Fibroblast of peridontal ligament (primary cell): ENCODE measurements at regions not wholly inside any gene's neighbourhood (a gene's known extent, or its start where the extent isn't known, plus 50 kb on each side); places are given as distances from the start of the nearest gene placed in this dataset.

Experiments
- DNase-seq: peaks from one replicate; pipeline ENCODE4 v3.0.0-alpha.2; 2010; ENCODE audit errors: extremely low read depth

DNA sequence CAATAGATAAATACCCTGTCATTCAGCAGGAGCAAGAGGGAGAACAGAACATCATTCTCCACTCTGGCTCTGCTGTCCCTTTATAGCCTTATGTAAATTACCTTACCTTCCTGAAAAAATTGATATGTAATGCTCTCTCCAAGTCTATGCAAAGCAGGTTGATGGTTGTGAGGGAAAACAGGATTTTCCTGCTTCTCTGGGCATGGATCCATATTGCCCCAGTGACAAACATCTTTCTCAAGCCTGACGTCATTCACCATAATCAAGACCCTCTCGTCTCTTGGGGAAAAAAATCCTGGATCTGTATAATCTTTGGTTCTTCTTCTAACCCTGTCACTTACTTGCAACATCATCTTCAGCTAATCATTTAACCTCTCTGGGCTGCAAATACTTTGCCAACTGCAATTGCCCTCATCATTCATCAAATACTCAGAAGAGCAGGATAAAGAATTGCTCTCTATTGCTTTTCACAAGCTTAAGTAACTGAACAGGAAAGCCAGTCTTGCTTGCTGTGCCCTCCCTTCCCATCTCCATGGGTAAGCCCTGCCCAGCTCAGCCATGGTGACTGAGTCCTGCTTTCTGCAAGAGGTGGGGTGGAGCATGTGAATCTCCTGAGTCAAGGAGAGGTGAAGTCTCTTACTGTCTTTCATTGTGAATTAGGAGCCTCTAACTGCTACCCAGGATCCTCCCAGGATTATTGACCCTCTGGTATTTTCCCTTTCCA lies 123.7 kb upstream of the KLF7 start:
- peak; percentile 47 for DNase-seq

DNA sequence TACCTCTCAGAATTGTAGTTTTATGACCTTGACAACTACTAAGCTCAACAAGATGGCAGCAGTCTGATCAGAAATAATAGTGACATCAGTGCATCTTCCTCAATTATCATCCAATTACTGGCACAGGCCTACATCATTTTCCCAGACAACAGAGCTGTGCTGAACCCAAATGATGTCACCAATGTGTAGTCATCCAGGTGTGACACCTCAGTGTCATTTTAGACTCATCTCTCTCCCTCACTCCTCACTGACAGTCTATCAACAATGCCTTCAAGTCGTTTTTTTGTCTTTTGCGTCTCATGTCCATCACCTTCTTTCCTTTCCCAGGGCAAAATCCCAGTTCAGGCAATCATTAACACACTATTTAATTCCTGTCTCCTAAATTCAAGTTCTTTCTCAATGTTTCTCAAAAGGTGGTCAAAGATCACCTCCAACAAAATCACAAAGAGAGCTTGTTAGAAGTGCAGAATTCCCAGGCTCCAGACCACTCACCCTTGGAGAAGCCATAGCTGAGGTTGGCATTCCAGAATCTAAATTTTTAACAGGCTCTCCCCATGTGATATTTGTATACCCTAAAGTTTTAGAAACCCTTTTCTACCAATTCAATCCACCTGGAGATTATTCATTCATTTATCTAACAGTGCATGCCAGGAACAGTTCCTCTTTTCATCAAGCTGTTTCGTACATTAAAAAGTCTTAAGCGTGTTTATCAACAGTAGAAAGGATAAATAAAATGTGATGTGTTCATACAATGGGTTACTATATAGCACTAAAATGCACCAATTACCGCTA lies 125.3 kb upstream of the KLF7 start:
- DNase-seq: no peak

DNA sequence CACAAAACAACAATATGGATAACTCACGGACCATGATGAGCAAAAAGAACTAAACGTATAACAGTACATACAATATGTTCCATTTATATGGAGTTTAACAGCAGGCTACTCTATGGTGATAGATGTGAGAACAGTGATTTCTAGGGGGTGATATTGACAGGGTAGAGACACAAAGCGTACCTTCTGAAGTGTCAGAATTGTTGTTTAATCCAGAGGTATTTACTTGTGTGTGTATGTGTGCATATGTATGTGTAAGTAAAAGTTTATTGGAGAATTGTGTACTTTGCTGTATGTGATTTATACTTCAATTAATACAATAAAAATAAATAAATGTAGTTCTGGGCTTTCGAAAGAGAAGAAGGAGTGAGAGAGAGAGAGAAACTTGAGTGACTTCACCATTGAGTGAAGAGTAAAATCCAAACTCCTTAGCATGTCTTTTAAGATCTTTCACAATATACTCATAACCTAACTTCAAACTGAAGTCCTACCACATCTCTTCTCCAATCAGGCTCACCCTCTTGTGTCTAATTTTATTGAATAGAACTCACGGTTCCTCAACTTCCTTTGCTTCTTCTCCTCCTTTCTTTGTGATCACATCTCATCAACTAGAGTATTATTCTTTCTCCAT lies 126.0 kb upstream of the KLF7 start:
- DNase-seq: no peak

DNA sequence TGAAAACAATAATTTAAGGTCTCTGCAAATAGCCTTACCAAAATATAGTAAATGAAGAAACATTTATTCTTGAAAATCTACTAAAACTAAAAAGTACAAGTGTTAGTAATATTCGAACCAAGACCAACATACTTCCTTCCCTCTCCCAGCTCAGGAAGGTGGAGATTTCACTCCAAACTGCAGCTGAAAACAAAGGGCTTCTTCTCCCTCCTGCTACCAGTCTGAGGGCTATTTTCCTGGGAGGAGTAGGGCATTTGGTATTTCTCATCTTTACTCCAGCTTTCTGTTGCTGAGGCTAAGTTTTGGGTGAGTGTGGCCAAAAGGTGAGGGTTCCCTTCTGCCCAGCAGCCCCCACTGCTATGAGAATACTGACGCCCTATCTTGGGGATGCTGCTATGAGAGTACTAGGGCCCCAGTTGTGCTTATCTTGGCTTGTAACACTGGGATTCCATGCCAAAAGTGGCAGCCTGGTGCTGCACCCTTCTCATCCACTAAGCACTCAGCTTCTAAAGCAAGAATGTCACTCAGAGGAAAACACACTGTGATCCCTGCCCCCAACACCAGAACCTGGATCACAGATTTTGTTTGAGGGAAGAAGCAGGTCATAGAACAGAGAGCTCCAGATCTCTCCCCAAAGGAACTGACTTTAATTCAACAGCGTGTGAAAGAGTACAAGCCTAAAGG lies 130.7 kb upstream of the KLF7 start:
- DNase-seq: no peak

DNA sequence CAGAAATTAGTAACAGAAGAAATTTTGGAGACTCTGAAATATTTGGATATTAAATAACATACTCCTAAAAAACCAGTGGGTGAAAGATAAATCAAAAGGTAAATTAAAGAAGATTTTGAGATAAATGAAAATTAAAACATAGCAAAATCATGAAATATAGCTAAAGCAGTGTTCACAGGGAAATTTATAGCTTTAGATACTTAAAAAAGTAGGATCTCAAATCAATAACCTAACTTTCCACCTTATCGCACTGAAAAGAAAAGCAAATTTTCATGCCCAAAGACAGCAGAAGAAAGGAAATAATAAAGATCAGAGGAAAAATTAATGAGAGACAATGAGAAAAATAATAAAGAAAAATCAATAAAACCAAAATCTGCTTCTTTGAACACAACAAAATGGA lies 135.1 kb upstream of the KLF7 start:
- no peak for DNase-seq

DNA sequence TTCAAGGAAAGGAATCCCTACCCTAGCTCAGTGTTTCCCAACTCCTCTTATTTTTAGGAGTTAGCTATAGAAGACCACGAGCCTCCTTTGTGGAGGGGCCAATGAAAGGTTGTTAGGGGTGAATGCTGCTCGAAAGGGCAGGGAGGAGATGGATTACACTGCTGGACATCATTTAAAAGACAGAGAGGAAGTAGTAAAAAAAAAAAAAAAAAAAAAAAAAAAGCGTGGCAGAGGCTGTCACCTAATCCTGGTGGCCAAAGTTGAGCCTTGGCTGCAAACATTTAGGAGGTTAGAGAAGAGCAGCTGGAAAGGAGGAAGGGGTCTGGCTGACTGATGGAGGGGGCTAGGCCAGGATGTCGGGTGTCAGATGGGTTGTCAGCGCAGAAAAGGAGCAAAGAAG lies 139.0 kb upstream of the KLF7 start:
- DNase-seq: no peak

DNA sequence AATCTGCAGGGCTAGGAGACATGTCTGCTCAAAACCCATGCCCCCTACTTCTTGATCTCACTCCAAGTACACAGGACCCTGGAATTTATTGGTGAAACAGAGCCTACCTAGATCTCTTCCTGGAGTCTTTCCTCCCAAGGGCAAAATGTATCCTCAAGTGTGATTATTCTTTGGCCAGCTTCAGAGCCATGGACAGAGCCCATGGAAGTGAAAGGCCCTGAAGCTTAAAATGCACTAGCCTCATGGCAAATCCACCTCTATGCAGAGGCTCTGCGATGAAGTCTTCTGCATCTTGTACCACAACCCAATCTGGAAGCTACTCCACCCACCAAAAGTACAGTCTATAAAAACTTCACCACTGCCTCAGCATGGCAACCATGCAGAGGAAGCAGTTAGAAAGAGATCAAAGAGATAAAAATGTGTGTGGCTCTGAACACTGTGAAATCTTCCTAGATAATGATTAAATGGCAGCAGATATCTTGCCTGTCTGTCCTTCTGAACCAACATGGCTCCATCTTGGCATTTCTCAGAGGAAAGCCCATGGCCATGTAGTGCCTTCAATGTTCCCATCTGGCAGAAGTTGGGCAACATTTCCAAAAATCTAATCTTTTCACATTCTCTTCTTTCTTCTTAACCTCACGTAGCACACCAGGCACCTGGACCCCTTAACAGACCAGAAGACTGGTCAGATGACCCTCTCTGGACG lies 142.9 kb upstream of the KLF7 start:
- peak; percentile 10 for DNase-seq

DNA sequence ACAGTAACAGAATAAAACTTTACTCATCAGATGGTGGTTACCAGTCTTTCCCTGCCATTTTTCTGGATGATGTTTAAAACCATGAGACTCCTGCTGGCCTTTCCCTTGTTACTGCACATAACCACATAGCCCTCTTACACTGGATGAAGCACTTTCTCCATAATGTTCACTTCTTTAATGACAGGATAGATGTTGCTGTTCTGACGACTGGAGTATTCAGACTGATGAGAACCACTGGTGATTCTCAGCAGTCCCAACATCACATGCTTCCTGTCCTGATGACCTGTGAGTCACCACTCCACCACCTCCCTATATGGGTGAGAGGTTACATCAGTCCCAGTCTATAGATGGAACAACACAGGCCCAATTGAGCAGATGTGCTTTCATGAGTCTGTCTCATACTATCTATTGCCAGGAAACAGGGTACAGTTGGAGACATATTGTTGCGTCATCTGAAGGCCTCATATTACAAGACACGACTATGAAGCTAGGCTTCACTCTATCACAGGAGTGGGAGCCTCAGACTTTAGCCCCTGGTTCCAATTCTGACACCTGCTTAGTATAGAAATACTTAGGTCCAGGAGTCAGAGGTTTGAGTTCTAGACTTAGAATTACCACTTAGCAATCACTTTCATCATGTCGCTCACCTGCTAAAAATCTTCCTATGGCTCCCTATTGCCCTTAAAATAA lies 145.7 kb upstream of the KLF7 start:
- peak; percentile 94 for DNase-seq

DNA sequence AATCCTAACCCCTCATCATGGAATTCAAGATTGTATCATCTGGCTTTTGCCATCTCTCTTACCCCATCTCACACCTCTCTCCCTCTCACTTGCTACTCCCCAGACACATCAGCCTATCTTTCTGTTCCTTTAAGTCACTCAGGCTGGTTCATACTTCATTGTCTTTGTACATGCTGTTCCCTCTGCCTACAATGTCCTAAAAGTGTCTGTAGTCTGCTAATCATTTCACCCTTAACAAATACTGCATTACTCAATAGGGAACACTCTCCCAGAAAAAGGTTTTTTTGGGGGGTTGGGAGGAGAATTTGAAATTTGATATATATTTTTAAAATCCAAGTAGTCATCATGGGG lies 146.2 kb upstream of the KLF7 start:
- DNase-seq: no peak

DNA sequence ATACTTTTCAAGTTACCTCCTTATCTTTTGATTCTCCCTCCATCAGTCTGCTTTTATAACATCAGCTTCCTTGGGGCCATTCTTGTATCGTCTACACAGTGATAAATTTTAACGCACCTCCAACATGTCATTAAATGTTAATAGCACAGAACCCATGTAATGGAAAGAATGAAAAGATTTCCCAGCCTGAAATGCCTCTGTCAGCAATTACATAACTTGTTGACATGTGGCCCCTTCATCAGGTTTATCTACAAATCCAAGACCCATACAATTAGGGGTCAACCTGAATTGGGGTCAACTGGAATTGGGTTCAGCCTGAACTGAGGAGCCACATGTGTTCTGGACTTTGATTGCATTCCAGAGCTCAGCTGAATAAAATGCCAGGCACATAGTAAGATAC lies 148.2 kb upstream of the KLF7 start:
- DNase-seq: no peak

DNA sequence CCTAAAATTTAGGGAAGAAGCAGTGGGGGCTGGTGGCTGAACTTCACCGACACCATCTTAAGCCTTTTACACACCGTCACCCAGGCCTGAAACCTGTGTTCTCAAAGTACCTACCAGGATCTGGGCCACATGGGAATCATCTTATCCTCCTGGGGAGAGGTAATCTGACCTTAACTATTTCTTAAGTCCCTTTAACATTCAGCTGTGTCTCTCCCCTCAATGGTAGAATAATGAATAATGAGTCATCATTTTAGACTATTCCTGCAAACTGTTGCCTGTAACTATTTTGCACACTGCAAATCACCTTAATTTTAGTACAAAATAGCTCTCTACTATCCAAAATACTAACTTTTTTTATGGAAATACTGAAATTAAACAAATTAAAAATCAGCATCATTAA lies 149.4 kb upstream of the KLF7 start:
- DNase-seq: peak; percentile 19

DNA sequence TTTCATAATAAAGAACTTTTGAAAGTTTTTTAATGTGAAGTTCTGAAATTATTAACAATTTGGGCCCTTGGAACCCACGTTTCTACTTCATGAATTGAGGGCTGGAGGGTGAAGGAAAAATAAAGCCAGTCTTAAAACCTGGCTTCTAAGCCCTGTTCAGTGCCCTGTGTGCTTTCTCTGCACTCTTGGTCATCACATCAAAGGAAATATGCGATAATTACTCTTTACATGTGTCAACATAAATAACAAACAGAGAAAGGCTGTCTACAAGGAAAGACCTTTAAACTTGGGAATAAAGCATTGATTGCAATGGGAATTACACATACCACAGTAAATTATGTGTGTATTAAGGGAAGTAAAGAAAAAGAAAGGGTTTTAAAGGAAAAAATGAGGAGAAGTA lies 150.7 kb upstream of the KLF7 start:
- DNase-seq: no peak

DNA sequence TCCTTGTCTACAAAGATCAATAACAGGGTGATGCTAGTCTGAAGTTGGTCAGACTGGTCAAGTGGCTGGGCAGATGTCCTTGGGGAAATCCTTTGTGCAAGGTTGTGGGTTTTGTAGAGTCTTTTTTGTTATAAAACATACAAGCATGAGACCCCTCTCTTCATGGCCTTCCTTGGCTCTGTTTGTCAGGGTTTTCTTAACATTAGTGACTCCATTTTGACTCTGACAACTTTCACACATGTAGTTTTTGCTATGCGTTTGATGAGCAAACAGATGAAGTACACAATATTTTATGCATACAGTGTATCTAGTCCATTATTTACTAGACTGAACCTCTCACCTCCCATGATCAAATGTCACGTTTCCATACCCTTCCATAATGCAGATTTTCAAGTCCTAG lies 151.2 kb upstream of the KLF7 start:
- DNase-seq: no peak

DNA sequence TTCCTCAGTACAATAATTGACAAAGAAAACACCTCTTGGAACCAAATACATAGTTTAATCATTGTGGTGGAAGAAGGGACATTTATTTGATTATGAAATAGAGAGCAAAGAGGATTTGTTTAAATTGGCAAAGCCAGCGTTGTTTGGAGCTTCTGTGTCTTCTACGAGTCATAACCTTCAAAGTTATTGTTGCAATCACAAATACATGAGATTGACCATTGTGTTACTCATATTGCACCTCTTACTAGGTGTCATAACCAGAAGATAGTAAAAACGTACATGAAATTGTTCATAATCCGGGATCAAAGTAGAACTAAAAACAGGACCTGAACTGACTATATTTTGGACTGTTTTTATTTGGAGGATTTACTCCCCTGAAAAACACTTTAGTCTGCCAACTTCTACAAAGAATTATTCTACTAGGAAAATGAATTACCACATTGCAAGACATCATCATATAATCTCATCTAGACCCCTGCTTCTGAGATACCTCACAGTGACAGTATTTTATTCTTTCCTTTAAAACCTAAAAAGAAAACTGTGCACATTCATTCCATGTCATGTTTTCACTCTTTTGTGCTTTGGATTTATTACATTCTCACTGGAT lies 151.7 kb upstream of the KLF7 start:
- DNase-seq: peak; percentile 58

DNA sequence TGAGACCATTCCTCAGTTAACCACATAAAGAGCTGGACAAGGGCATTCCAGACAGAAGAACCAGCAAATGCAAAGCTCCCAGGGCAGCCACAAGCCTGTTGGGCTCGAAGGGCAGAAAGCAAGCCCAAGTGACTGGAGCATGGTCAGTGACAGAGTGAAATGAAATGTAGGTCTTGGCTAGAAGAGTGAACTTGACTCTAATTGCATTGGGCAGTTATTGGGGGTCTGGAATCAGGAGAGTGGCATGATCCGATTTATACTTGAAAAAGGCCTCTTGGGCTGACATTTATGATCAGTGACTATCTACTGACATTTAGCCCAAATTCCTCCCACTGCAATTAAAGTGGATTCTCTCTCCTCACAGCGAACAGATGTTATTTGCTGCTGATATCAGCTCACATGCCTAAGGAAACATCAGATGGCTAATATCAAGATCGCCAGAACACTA lies 152.5 kb upstream of the KLF7 start:
- DNase-seq: no peak

DNA sequence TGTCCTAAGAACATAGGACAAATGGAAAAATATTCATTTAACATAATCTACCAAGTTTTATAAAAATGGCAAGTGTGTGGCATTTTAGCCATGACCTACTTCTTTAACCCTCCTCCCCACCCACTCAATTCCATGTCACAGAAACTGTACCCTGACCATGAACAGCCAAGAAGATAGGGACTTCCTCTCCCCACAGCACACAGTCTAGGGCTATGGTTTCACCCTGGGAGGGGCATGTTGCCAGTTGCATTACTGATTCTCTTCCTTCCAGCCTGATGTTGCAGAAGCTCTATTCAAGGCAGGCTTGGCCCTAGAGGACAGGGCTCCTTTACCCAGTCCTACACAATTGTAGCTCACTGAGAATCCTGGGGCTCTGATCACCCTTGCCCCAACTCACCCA lies 153.6 kb upstream of the KLF7 start:
- no peak for DNase-seq

DNA sequence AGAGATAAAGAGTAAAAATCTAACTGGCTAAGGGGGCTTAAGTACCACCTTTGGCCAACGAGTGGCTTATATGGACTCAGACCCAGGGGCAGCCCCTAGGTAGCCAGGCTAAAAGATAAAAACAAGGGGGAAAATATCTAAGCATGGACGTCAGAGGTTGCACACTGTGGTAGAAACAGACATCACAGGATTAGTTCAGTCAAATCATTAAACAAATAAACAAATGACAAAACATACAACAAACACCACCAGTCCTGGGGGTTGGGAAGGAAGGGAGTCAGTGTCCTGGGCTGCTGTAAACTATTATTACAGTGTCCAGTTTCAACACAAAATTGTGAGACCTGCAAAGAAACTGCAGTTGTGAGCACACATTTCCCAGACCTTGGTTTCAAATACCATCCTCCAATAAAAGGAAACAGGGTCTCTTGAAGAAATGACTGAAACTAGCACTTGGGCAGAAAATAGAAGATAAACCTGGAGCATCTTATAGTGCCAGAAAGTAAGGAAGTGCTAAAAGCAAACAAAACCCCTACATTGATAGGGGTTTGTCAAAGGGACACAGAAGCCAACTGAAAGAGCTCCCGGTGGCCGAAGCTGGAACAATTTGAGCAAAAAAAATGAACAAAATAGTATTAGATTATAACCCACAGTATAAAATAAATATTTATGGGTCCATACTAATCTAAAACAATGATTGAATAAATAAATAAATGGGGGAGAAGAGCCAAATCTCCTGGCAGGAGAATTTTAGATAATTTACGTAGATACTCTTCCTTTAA lies 154.8 kb upstream of the KLF7 start:
- DNase-seq: no peak

DNA sequence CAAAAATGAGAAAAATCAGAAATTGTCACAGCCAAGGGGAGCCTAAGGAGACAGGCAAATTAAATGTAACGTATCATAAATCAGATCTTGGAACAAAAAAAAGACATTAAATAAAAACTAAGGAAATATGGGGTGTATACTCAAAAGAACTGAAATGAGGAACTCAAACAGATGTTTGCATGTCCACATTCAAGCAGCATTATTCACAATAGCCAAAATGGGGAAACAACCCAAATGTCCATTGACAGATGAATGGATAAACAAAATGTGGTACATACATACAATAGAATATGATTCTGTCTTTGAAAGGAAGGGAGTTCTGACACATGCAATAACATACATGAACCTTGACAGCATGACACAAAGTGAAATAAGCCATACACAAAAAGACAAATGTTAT lies 155.8 kb upstream of the KLF7 start:
- DNase-seq: no peak

DNA sequence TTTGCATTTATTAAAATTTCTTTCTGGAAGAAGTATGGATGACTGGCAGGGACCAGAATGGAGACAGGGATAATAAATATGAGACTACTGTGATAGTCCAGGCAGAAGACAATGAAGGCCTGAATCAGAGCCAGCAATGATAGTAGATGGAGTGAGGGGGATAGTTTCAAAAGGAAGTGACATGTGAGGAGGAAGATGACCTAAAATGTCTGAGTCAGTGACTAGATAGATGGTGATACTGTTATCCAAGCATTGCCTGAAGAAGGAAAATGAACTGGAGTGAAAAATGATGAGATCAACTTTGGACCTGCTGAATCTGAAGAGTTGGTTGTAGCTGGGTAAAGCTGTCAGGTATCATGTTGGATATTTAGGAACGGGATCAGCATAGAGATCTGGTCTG lies 158.3 kb upstream of the KLF7 start:
- no peak for DNase-seq

DNA sequence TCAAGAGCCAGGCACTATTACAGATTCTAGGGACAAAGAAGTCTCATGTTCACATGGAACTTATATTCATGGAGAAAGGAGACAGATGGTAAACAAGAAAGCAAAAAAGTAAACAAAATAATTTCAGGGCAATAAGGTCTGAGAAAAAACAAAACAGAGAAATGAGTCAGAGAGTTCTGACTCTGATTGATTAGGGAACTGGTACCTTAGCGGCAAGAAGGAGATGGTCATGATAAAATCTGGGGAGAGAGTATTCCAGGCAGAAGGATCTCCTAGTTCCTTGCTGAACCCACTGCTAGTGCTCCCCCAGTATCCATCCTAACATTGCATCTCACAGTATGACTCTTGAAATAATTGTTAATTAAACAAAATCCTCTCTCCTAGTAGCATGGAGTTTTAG lies 161.8 kb upstream of the KLF7 start:
- DNase-seq: no peak
